GM13976 (cell line): ENCODE measurements at regions not wholly inside any gene's neighbourhood (a gene's known extent, or its start where the extent isn't known, plus 50 kb on each side); places are given as distances from the start of the nearest gene placed in this dataset.

Experiments used
- DNase-seq: peaks from one replicate; pipeline ENCODE4 v3.0.0; 2012; ENCODE audit warnings: low spot score
- in situ Hi-C: fragments of 300-500 bp; cut with MboI; formaldehyde crosslinking; loops from one replicate; pipeline ENCODE4 v1.12.0; 2022; ENCODE audit warnings: low sequenced_read_pairs, mixed read lengths, inconsistent platforms; ENCODE audit not compliant: unreplicated experiment
- TF ChIP-seq, protein P1 (sequence below): IDR thresholded peaks from 2 replicates; pipeline ENCODE4 v1.5.1; 2012; ENCODE audit warnings: borderline replicate concordance, mild to moderate bottlenecking; ENCODE audit not compliant: insufficient read depth; ENCODE audit errors: extremely low read depth, missing control alignments, control extremely low read depth

DNA sequence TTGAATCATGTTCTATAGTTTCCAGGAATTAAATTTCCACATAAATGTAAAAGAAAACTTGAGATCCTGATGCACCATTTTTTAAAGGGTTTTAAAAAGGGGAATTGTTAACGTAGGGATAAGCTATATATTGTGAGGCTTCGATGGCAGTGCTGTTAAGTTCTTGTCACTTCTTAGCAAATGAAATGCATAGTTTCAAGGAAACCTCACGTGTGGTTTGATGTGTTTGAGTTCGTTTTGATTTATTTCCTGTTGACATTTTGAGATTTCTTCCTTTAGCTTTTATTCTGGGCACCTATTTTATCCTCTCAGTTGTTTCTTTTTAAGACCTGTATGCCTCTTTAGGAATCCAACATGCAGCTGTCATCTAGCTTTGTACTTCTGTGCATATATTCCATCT, 301.0 kb downstream of the DOCK8 start:
- TF ChIP-seq, protein P1, sequence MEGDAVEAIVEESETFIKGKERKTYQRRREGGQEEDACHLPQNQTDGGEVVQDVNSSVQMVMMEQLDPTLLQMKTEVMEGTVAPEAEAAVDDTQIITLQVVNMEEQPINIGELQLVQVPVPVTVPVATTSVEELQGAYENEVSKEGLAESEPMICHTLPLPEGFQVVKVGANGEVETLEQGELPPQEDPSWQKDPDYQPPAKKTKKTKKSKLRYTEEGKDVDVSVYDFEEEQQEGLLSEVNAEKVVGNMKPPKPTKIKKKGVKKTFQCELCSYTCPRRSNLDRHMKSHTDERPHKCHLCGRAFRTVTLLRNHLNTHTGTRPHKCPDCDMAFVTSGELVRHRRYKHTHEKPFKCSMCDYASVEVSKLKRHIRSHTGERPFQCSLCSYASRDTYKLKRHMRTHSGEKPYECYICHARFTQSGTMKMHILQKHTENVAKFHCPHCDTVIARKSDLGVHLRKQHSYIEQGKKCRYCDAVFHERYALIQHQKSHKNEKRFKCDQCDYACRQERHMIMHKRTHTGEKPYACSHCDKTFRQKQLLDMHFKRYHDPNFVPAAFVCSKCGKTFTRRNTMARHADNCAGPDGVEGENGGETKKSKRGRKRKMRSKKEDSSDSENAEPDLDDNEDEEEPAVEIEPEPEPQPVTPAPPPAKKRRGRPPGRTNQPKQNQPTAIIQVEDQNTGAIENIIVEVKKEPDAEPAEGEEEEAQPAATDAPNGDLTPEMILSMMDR: no peak
- in situ Hi-C loops: no loop called here
- DNase-seq: no peak

DNA sequence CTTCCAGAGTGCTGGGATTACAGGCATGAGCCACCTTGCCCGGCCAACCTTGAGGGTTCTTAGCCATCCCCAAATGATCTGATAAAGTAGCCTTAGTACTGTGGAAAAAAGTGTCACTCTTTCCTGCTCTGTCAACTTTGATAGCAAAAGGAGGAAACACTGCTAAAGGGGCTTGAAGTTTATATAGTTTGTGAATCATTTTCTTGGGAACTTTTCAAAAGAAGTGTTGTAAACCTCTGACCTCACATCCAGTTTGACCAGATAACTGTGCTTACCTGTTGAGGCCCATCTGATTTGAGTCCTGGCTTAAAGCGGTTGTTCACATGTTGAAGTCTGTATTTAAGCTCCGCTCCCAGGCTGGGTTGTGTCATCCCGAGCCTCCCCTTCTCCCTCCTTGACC, 303.3 kb downstream of the DOCK8 start:
- DNase-seq: no peak
- in situ Hi-C loops: no loop called here
- TF ChIP-seq, protein P1: no peak

DNA sequence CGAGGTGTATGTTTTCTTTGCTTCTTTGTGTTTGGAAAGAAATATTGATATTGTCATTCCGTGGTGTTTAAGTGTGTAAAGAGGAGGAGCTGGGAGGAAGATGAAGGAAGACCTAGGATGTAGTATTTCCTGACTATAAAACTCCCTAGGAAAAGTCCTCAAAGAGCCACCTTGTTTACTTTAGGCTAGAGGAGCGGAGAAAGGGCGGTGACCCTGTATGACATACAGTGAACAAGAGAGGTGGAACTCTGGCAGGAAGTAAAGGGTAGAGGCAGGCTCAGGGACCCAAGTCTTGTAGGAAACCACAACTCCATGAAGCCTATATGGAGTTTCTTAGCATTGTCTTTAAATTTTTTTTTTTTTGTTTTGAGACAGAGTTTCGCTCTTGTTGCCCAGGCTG, 303.9 kb downstream of the DOCK8 start:
- DNase-seq: no peak
- in situ Hi-C loops: no loop called here
- TF ChIP-seq, protein P1: no peak

DNA sequence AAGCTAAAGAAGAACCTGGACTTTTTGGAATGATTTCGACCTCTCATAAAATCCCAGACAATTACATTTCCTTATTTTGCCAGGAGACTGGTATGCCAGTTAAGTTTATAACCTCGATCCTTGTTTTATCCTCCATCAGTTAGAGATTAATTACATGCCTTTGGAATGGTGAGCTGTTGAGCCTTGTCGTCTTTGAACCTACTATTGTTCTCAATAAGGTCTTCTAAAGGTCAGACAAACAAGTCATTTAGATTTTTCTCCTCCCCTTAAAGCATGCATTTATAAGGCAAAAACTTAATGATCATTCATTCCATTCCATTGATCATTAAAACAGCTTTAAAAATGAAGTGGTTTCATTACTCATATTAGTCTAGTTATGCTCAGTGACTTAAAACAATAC, 304.9 kb downstream of the DOCK8 start:
- TF ChIP-seq, protein P1: no peak
- DNase-seq: no peak
- in situ Hi-C loops: no loop called here

DNA sequence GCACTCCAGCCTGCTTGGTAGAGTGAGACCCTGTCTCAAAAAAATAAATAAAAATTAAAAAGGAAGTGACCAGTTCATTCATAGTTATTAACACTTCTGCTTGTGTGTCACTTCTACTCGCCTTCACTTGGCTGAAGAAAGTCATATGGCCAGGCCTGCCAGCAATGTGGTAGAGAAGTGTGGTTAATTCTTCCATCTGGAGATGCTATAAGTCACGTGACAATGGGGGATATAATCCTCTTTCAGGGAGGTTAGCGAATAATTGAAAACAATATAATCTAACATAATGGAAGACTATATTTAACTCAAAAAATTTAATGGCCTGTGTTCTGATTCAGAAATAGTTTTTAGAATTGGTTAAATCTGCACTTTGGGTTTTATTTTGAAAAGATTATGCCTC, 305.6 kb downstream of the DOCK8 start:
- in situ Hi-C loops: no loop called here
- TF ChIP-seq, protein P1: no peak
- DNase-seq: no peak

DNA sequence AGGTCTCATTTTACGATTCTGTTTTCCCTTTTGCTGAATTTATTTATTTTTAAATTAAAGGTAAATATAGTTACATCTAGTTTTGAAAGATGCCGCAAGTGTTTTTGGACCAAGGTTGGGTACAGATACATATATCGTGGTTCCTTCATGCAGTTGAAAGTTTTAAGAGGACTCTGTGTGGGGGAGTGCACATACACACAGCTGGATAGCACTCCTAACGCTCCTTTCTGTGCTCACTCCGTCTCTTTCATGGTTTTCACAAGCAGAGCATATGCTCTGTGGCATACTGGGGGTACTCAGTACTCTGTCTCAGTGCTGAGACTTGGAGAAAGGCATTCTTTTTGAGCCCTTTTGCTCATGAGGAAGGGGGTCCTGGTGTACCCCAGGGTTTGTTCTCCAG, 307.5 kb downstream of the DOCK8 start:
- TF ChIP-seq, protein P1: no peak
- DNase-seq: no peak
- in situ Hi-C loops: no loop called here

DNA sequence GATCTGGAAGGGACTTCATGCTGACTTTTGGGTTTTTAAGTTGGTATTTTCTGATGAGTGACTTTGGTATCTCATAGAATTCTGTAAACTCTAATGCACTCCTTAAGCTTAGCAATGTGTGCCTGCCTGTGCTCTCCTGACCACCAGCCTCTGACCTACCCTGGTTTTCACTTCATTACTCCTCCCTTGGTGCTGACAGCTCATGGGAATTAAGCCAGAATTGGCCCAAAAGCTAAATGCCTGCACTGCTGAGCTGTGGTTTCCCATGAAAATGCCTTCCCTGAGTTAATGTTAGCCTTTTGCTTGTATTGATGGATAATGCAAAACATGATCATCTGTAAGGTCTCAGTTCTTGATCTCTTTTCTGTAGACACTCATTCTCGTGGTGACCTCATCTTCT, 308.0 kb downstream of the DOCK8 start:
- in situ Hi-C loops: no loop called here
- TF ChIP-seq, protein P1: no peak
- no peak for DNase-seq
